HepG2 (cell line): ENCODE measurements at regions not wholly inside any gene's neighbourhood (a gene's known extent, or its start where the extent isn't known, plus 50 kb on each side); places are given as distances from the start of the nearest gene placed in this dataset.

ENCODE experiments used
- ATAC-seq: fragments of 200-7000 bp; cut with Tn5 transposase; 3 replicates; pipeline ENCODE4 v1.9.1; 2020; ENCODE audit warnings: mild to moderate bottlenecking, moderate library complexity
- BruUV-seq: library from RNA; stranded (reverse); fragments of 400-500 nt; replicated peaks from 2 replicates; lab custom pipeline; 2021; lab: Mats Ljungman, UMichigan
- CTCF ChIA-PET: fragments of 300-600 bp; formaldehyde crosslinking; extraction: SDS; loops from one replicate; lab custom pipeline; 2021; ENCODE audit warnings: low total read pairs, inconsistent platforms, low intra/inter-chr PET ratio; lab: Yijun Ruan, JAX
- POLR2A ChIA-PET: fragments of 350-600 bp; sonication (Branson Sonifier 250); formaldehyde crosslinking; loops from one replicate; lab custom pipeline; 2020; ENCODE audit warnings: antibody characterized with exemption, inconsistent platforms; lab: Yijun Ruan, JAX
- DNase-seq: peaks from one replicate; pipeline ENCODE4 v3.0.0-alpha.2; 2015; ENCODE audit warnings: low spot score
- FAIRE-seq: peaks from 3 replicates; lab custom pipeline; 2011; peaks lifted over from hg19 to GRCh38; lab: Jason Lieb, UNC
- H2AFZ ChIP-seq: one replicate; pipeline ENCODE4 v1.6.1; 2011; ENCODE audit warnings: low read length, inconsistent platforms
- H3K27ac ChIP-seq: fragments of 300-600 bp; 3 replicates; pipeline ENCODE4 v1.8.0; 2011; ENCODE audit warnings: mixed run types, mild to moderate bottlenecking, mixed read lengths, low read length, inconsistent platforms; ENCODE audit not compliant: insufficient read depth; ENCODE audit errors: extremely low read length
- H3K27me3 ChIP-seq, 2 experiments: fragments of 200-600 bp in 1 of 2; 2 replicates in 1 of 2; 3 replicates in 1 of 2; pipeline versions ENCODE4 v1.6.0 to v1.8.0; 2011; ENCODE audit warnings: low read length in 2 of 2, mild to moderate bottlenecking in 2 of 2, moderate library complexity in 2 of 2, inconsistent platforms in 1 of 2; ENCODE audit not compliant: insufficient read depth in 2 of 2, control insufficient read depth in 1 of 2
- H3K36me3 ChIP-seq, 2 experiments: fragments of 200-600 bp in 1 of 2; replicated peaks in 1 of 2; 2 replicates in 1 of 2; 3 replicates in 1 of 2; pipeline versions ENCODE4 v1.5.1 to v1.8.0; 2011; ENCODE audit warnings: low read length in 2 of 2, inconsistent platforms in 1 of 2; ENCODE audit not compliant: insufficient read depth in 2 of 2, control insufficient read depth in 1 of 2
- H3K4me1 ChIP-seq: 2 replicates; pipeline ENCODE4 v1.5.1; 2012; ENCODE audit warnings: low read length, inconsistent platforms; ENCODE audit not compliant: insufficient read depth
- H3K4me2 ChIP-seq: 2 replicates; pipeline ENCODE4 v1.6.0; 2011; ENCODE audit warnings: low read depth, low read length, inconsistent platforms
- H3K4me3 ChIP-seq, 3 experiments: fragments of 200-600 bp in 1 of 3; sonication (generic), shearing (Covaris generic) in 1 of 3; replicated peaks in 1 of 3; 2 replicates each; pipeline ENCODE4 v1.5.1; 2011 to 2016; ENCODE audit warnings: low read length in 3 of 3, inconsistent platforms in 2 of 3, low read depth in 2 of 3, mild to moderate bottlenecking in 2 of 3, control low read depth in 1 of 3, mixed read lengths in 1 of 3; ENCODE audit not compliant: insufficient read depth in 1 of 3
- H3K79me2 ChIP-seq: one replicate; pipeline ENCODE4 v1.6.1; 2011; ENCODE audit warnings: low read length, inconsistent platforms; ENCODE audit not compliant: insufficient read depth
- H3K9ac ChIP-seq: 2 replicates; pipeline ENCODE4 v1.6.0; 2011; ENCODE audit warnings: mild to moderate bottlenecking, low read depth, low read length, inconsistent platforms; ENCODE audit not compliant: insufficient read depth
- H3K9me3 ChIP-seq: 2 replicates; pipeline ENCODE4 v1.5.1; 2012; ENCODE audit warnings: mild to moderate bottlenecking, low read length
- H4K20me1 ChIP-seq: 2 replicates; pipeline ENCODE4 v1.6.0; 2011; ENCODE audit warnings: inconsistent platforms, mild to moderate bottlenecking, low read length, moderate library complexity; ENCODE audit not compliant: insufficient read depth
- AGO2 ChIP-seq: fragments of 200-400 bp; formaldehyde crosslinking; optimal IDR thresholded peaks from 2 replicates; pipeline ENCODE3; 2017; ENCODE audit warnings: mild to moderate bottlenecking, low read depth, low read length, moderate library complexity
- ARID2 ChIP-seq: sonication (generic); formaldehyde crosslinking; IDR thresholded peaks from 2 replicates; pipeline ENCODE4 v1.8.1; 2022; ENCODE audit warnings: mild to moderate bottlenecking, missing genetic modification reagents, borderline replicate concordance
- ATF1 ChIP-seq: IDR thresholded peaks from 2 replicates; pipeline ENCODE4 v1.6.1; 2016; ENCODE audit warnings: mild to moderate bottlenecking, control low read depth
- CENPT ChIP-seq: sonication (generic); formaldehyde crosslinking; IDR thresholded peaks from 2 replicates; pipeline ENCODE4 v1.8.0; 2022; ENCODE audit warnings: low read depth, mild to moderate bottlenecking, moderate library complexity, missing genetic modification reagents
- FIP1L1 ChIP-seq: fragments of 200-400 bp; formaldehyde crosslinking; IDR thresholded peaks from 2 replicates; pipeline ENCODE4 v1.6.1; 2018; ENCODE audit warnings: low read depth, mild to moderate bottlenecking, low read length, moderate library complexity, borderline replicate concordance; ENCODE audit not compliant: insufficient read depth
- GABPB1 ChIP-seq: IDR thresholded peaks from 2 replicates; pipeline ENCODE4 v1.6.1; 2016; ENCODE audit warnings: mild to moderate bottlenecking, missing genetic modification reagents, moderate library complexity, missing compliant biosample characterization
- GATAD2A ChIP-seq: IDR thresholded peaks from 2 replicates; pipeline ENCODE4 v1.6.1; 2016
- HDAC6 ChIP-seq: fragments of 200-600 bp; sonication (generic); IDR thresholded peaks from 2 replicates; pipeline ENCODE4 v1.7.0; 2017; ENCODE audit warnings: mild to moderate bottlenecking, antibody characterized with exemption, low read length, low read depth
- HNRNPUL1 ChIP-seq: fragments of 200-400 bp; formaldehyde crosslinking; IDR thresholded peaks from 2 replicates; pipeline ENCODE4 v1.6.1; 2017; ENCODE audit warnings: low read depth, mild to moderate bottlenecking, low read length, moderate library complexity
- MYC ChIP-seq: sonication (generic); formaldehyde crosslinking; IDR thresholded peaks from 2 replicates; pipeline ENCODE4 v1.9.0; 2021; ENCODE audit warnings: missing genetic modification reagents, borderline replicate concordance
- MZF1 ChIP-seq: sonication (generic); formaldehyde crosslinking; IDR thresholded peaks from 2 replicates; pipeline ENCODE4 v1.8.1; 2023; ENCODE audit warnings: mild to moderate bottlenecking, missing genetic modification reagents, borderline replicate concordance
- RBFOX2 ChIP-seq: fragments of 200-400 bp; formaldehyde crosslinking; IDR thresholded peaks from 2 replicates; pipeline ENCODE4 v1.6.1; 2017; ENCODE audit warnings: low read depth, mild to moderate bottlenecking, low read length
- SMYD3 ChIP-seq: sonication (generic); formaldehyde crosslinking; IDR thresholded peaks from 2 replicates; pipeline ENCODE4 v1.8.1; 2023; ENCODE audit warnings: mild to moderate bottlenecking, missing genetic modification reagents
- TCF7L2 ChIP-seq: IDR thresholded peaks from 2 replicates; pipeline ENCODE4 v1.6.1; 2011; ENCODE audit warnings: mild to moderate bottlenecking, low read depth, low read length, moderate library complexity
- THAP11 ChIP-seq: IDR thresholded peaks from 2 replicates; pipeline ENCODE4 v1.6.1; 2016; ENCODE audit warnings: missing biosample characterization, missing genetic modification reagents
- ZNF124 ChIP-seq: sonication (generic); formaldehyde crosslinking; IDR thresholded peaks from 2 replicates; pipeline ENCODE4 v1.4.0; 2020; ENCODE audit warnings: missing genetic modification reagents
- ZNF264 ChIP-seq: sonication (generic); formaldehyde crosslinking; IDR thresholded peaks from 2 replicates; pipeline ENCODE4 v1.4.0; 2020; ENCODE audit warnings: missing genetic modification reagents
- ZNF34 ChIP-seq: sonication (generic); formaldehyde crosslinking; IDR thresholded peaks from 2 replicates; pipeline ENCODE4 v1.4.0; 2020; ENCODE audit warnings: mild to moderate bottlenecking, missing genetic modification reagents, borderline replicate concordance
- ZNF430 ChIP-seq: sonication (generic); formaldehyde crosslinking; IDR thresholded peaks from 2 replicates; pipeline ENCODE4 v1.9.0; 2021; ENCODE audit warnings: mild to moderate bottlenecking, missing genetic modification reagents
- ZNF589 ChIP-seq: sonication (generic); formaldehyde crosslinking; conservative IDR thresholded peaks from 2 replicates; pipeline ENCODE4 v1.8.0; 2022; ENCODE audit warnings: mild to moderate bottlenecking, moderate library complexity, missing genetic modification reagents
- WGBS: methylation state at CpG from one replicate; pipeline ENCODE4 v1.1.6; 2017; ENCODE audit warnings: low lambda C conversion rate; 5-methylcytosine and 5-hydroxymethylcytosine counted together
- in situ Hi-C: cut with HindIII; loops from 2 replicates; pipeline ENCODE4 v1.10.0; 2017; ENCODE audit warnings: low pct_unique_long_range_greater_than_20kb; ENCODE audit not compliant: extremely low pct_ligation_motif_present
- intact Hi-C: fragments of 100-400 bp; cut with micrococcal nuclease; formaldehyde crosslinking; loops from one replicate; pipeline ENCODE4 v1.10.0; 2022; ENCODE audit not compliant: unreplicated experiment
- TF ChIP-seq, protein P1 (sequence below): IDR thresholded peaks from 2 replicates; pipeline ENCODE4 v1.6.1; 2016; ENCODE audit warnings: missing biosample characterization, missing genetic modification reagents, low read depth

DNA sequence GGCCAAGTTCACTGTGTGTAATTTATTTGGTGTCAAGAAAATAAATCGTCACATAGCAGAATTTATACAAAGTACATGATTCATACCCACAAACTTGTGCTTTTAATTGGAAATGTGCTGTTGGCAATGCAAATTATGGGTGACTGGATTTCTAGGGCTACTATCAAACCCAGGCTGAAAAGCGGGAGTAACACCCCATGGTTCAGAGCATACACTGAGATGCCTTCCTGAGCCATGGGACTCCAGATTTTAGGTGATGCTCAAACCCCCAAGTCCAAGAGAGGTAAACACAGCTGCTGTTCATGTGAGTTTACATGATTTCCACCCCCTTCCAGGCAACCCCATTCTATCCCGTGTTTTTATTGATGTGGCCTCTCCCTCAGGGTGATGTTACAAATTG is 565.9 kb upstream of the ID2 start:
- Histone ChIP-seq H3K79me2 (no peaks in the 10 kb centered on the region), H3K27me3 (no peaks in the 10 kb centered on the region), H3K27ac (no peak overlapping the region), H2AFZ (no peak overlapping the region), H3K36me3 (no peaks in the 10 kb centered on the region), H4K20me1 (no peaks in the 10 kb centered on the region), H3K4me2 (no peak overlapping the region), H3K9ac (no peak overlapping the region), H3K4me3 (no peak overlapping the region), H3K9me3 (peaks cover 3% of the 10 kb centered on the region; the same call in 1 of the 2 replicates), H3K4me1 (peaks cover 66% of the 10 kb centered on the region)
- in situ Hi-C loops (no loop called here), intact Hi-C loops (no loop called here)
- no peak for FAIRE-seq
- no peak for ATAC-seq
- ChIA-PET CTCF (no interaction called here), POLR2A (interaction anchor here (2.9 kb wide), 1 partner anchor 10 kb away, joined by 9 read pairs; no protein-coding TSS in a partner anchor)
- 98% methylated on average over 3 of the region's 3 CpGs for WGBS
- no TSS peak for BruUV-seq
- no peak for DNase-seq
- no peak for TF ChIP-seq ZNF589
- peak; percentile 37; the same call in 1 of the 2 replicates for TF ChIP-seq ATF1 (CRISPR knock-in tag)
- TF ChIP-seq HDAC6: no peak
- TF ChIP-seq GABPB1: no peak
- TF ChIP-seq AGO2: no peak
- no peak for TF ChIP-seq TCF7L2
- no peak for TF ChIP-seq FIP1L1
- TF ChIP-seq, all 625 proteins: peak for 1

GRCh38 chr2:8116661-8117060 is 565.2 kb upstream of the ID2 start:
- no peaks in the 10 kb centered on the region for H3K9me3 ChIP-seq
- H3K27me3 ChIP-seq: no peaks in the 10 kb centered on the region
- no peak overlapping the region for H3K9ac ChIP-seq
- no peak for FAIRE-seq
- POLR2A ChIA-PET: interaction anchor here (2.9 kb wide), 1 partner anchor 10 kb away, joined by 9 read pairs; no protein-coding TSS in a partner anchor
- H3K4me2 ChIP-seq: no peak overlapping the region
- H3K36me3 ChIP-seq: no peaks in the 10 kb centered on the region
- H4K20me1 ChIP-seq: no peaks in the 10 kb centered on the region
- no TSS peak for BruUV-seq
- WGBS: 95% methylated on average over 7 of the region's 7 CpGs
- intact Hi-C loops (no loop called here), in situ Hi-C loops (no loop called here)
- no peak overlapping the region for H3K27ac ChIP-seq
- no peak overlapping the region for H3K4me3 ChIP-seq
- no peak for ATAC-seq
- H3K4me1 ChIP-seq: peaks cover 66% of the 10 kb centered on the region
- H2AFZ ChIP-seq: no peak overlapping the region
- DNase-seq: no peak
- H3K79me2 ChIP-seq: no peaks in the 10 kb centered on the region
- CTCF ChIA-PET: no interaction called here
- TF ChIP-seq ZNF430: no peak
- no peak for TF ChIP-seq RBFOX2
- no peak for TF ChIP-seq ZNF124
- TF ChIP-seq ARID2: 0 out of 2 replicates have a peak, but pooled peaks have one; percentile 20
- TF ChIP-seq MYC (CRISPR knock-in tag): 0 out of 2 replicates have a peak, but pooled peaks have one; percentile 31
- TF ChIP-seq MZF1 (CRISPR knock-in tag): no peak
- no peak for TF ChIP-seq CENPT (CRISPR knock-in tag)
- TF ChIP-seq ZNF34 (CRISPR knock-in tag): no peak
- TF ChIP-seq GATAD2A (CRISPR knock-in tag): no peak
- TF ChIP-seq SMYD3 (CRISPR knock-in tag): no peak
- no peak for TF ChIP-seq THAP11 (CRISPR knock-in tag)
- TF ChIP-seq ZNF264 (CRISPR knock-in tag): no peak
- TF ChIP-seq HNRNPUL1: no peak
- TF ChIP-seq, protein P1, sequence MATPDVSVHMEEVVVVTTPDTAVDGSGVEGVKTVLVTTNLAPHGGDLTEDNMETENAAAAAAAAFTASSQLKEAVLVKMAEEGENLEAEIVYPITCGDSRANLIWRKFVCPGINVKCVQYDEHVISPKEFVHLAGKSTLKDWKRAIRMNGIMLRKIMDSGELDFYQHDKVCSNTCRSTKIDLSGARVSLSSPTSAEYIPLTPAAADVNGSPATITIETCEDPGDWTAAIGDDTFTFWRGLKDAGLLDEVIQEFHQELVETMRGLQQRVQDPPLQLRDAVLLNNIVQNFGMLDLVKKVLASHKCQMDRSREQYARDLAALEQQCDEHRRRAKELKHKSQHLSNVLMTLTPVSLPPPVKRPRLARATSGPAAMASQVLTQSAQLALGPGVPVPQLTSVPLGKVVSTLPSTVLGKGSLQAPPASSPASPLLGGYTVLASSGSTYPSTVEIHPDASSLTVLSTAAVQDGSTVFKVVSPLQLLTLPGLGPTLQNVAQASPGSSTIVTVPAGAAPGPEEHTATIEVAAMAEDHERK (CRISPR knock-in tag): no peak
